GM23338 (cell line): ENCODE measurements at regions not wholly inside any gene's neighbourhood (a gene's known extent, or its start where the extent isn't known, plus 50 kb on each side); places are given as distances from the start of the nearest gene placed in this dataset.

Experiments used
- ATAC-seq: fragments of 200-7000 bp; cut with Tn5 transposase; 3 replicates; pipeline ENCODE4 v1.9.1; 2020
- DNase-seq: peaks from one replicate; pipeline ENCODE4 v3.0.0-alpha.2; 2015; ENCODE audit warnings: low spot score
- H2AFZ ChIP-seq: fragments of 200-600 bp; sonication (generic); 2 replicates; pipeline ENCODE4 v1.8.0; 2016; ENCODE audit warnings: antibody characterized with exemption, mild to moderate bottlenecking, moderate library complexity
- H3F3A ChIP-seq: fragments of 200-600 bp; sonication (generic); replicated peaks from 2 replicates; pipeline ENCODE4 v1.8.0; 2017; ENCODE audit warnings: antibody characterized with exemption, mixed run types, low read depth
- H3K27ac ChIP-seq: fragments of 200-600 bp; sonication (generic); 2 replicates; pipeline ENCODE4 v1.6.1; 2016; ENCODE audit warnings: low read depth
- H3K27me3 ChIP-seq: fragments of 200-600 bp; sonication (generic); 2 replicates; pipeline ENCODE4 v1.8.0; 2016; ENCODE audit warnings: mild to moderate bottlenecking, mixed run types, moderate library complexity; ENCODE audit not compliant: insufficient read depth
- H3K36me3 ChIP-seq: fragments of 200-600 bp; sonication (generic); 2 replicates; pipeline ENCODE4 v1.8.0; 2016; ENCODE audit warnings: mild to moderate bottlenecking; ENCODE audit not compliant: insufficient read depth
- H3K4me1 ChIP-seq: fragments of 200-600 bp; sonication (generic); 2 replicates; pipeline ENCODE4 v1.8.0; 2016; ENCODE audit warnings: mild to moderate bottlenecking, moderate library complexity; ENCODE audit not compliant: insufficient read depth
- H3K4me2 ChIP-seq: fragments of 200-600 bp; sonication (generic); 2 replicates; pipeline ENCODE4 v1.7.1; 2017; ENCODE audit warnings: mixed run types
- H3K4me3 ChIP-seq: fragments of 200-600 bp; sonication (generic); 2 replicates; pipeline ENCODE4 v1.6.1; 2016; ENCODE audit warnings: mixed run types
- H3K79me2 ChIP-seq: fragments of 200-600 bp; sonication (generic); replicated peaks from 2 replicates; pipeline ENCODE4 v1.8.0; 2017; ENCODE audit warnings: mild to moderate bottlenecking; ENCODE audit not compliant: insufficient read depth
- H3K9me2 ChIP-seq: fragments of 200-600 bp; sonication (generic); 2 replicates; pipeline ENCODE4 v1.8.0; 2017; ENCODE audit not compliant: insufficient read depth
- H4K20me1 ChIP-seq: fragments of 200-600 bp; sonication (generic); replicated peaks from 2 replicates; pipeline ENCODE4 v1.8.0; 2017; ENCODE audit warnings: mild to moderate bottlenecking; ENCODE audit not compliant: insufficient read depth
- H3K27ac Mint-ChIP-seq: 2 replicates; pipeline ENCODE4 v1.8.0; 2020; ENCODE audit warnings: inconsistent platforms, mild to moderate bottlenecking, moderate library complexity, mixed read lengths
- H3K27me3 Mint-ChIP-seq: 3 replicates; pipeline ENCODE4 v1.8.0; 2022; ENCODE audit warnings: low read depth, mild to moderate bottlenecking, moderate library complexity, mixed read lengths, inconsistent platforms; ENCODE audit not compliant: insufficient read depth, poor library complexity
- H3K36me3 Mint-ChIP-seq: 3 replicates; pipeline ENCODE4 v1.8.0; 2021; ENCODE audit warnings: low read depth, mild to moderate bottlenecking, inconsistent platforms, moderate library complexity, mixed read lengths
- H3K4me1 Mint-ChIP-seq: 3 replicates; pipeline ENCODE4 v1.8.0; 2020; ENCODE audit warnings: mild to moderate bottlenecking, inconsistent platforms, mixed read lengths
- H3K4me3 Mint-ChIP-seq: 3 replicates; pipeline ENCODE4 v1.8.0; 2021; ENCODE audit warnings: moderate library complexity, mild to moderate bottlenecking, inconsistent platforms, mixed read lengths
- H3K9me3 Mint-ChIP-seq: 3 replicates; pipeline ENCODE4 v1.8.0; 2020; ENCODE audit warnings: moderate library complexity, mild to moderate bottlenecking, inconsistent platforms, mixed read lengths
- CTCF ChIP-seq, 2 experiments: fragments of 200-600 bp in 1 of 2; sonication (generic) in 1 of 2; conservative IDR thresholded peaks; 2 replicates each; pipeline versions ENCODE4 v1.5.1 to v1.6.1; 2016 to 2017; ENCODE audit warnings: antibody characterized with exemption in 2 of 2, low read depth in 2 of 2, mild to moderate bottlenecking in 2 of 2, moderate library complexity in 1 of 2
- EZH2phosphoT487 ChIP-seq: fragments of 200-600 bp; sonication (generic); IDR thresholded peaks from one replicate; pipeline ENCODE4 v1.8.1; 2018; ENCODE audit warnings: antibody characterized with exemption; ENCODE audit not compliant: unreplicated experiment
- REST ChIP-seq: IDR thresholded peaks from one replicate; pipeline ENCODE4 v1.6.1; 2018; ENCODE audit warnings: antibody characterized with exemption; ENCODE audit not compliant: unreplicated experiment
- STAT1 ChIP-seq: IDR thresholded peaks from one replicate; pipeline ENCODE4 v1.6.1; 2016; ENCODE audit warnings: antibody characterized with exemption; ENCODE audit not compliant: unreplicated experiment
- ZNF114 ChIP-seq: fragments of 250-450 bp; sonication (Bioruptor Pico); IDR thresholded peaks from 2 replicates; pipeline ENCODE4 v1.5.0; 2020; ENCODE audit warnings: mild to moderate bottlenecking, moderate library complexity
- ZNF331 ChIP-seq: fragments of 250-450 bp; sonication (Bioruptor Pico); IDR thresholded peaks from 2 replicates; pipeline ENCODE4 v1.5.0; 2020; ENCODE audit warnings: low read depth, mild to moderate bottlenecking, moderate library complexity

GRCh38 chr1:234728740-234729139, 118.8 kb upstream of the IRF2BP2 start (continued):
- TF ChIP-seq REST (no peak), EZH2phosphoT487 (no peak), ZNF114 (CRISPR knock-in tag) (no peak)

- peak in 1 of 2 experiments; percentile 13; a peak in 1 of 4 replicates for TF ChIP-seq CTCF (conservative IDR thresholded peaks at IDR 0.05; ENCODE audit: low read depth in 2 of 2)
- TF ChIP-seq STAT1, result no peak
- no peak for TF ChIP-seq ZNF114 (CRISPR knock-in tag)
- no peak for TF ChIP-seq ZNF331 (CRISPR knock-in tag)
- no peaks in the 10 kb centered on the region for H4K20me1 ChIP-seq
- Mint-ChIP-seq H3K27ac (no peak overlapping the region; the same call in 1 of the 2 replicates), H3K27me3 (peaks cover 15% of the 10 kb centered on the region), H3K36me3 (no peaks in the 10 kb centered on the region), H3K9me3 (no peaks in the 10 kb centered on the region; the same call in 2 of the 3 replicates), H3K4me3 (no peak overlapping the region; the same call in 2 of the 3 replicates), H3K4me1 (peaks cover 49% of the 10 kb centered on the region)
- peaks cover 36% of the 10 kb centered on the region for H3K4me1 ChIP-seq
- no peak overlapping the region for H3K4me3 ChIP-seq
- 0 out of 2 replicates have a peak, but pooled peaks cover 4% of the 10 kb centered on the region for H3F3A ChIP-seq
- H3K27ac ChIP-seq, result no peak overlapping the region
- H3K4me2 ChIP-seq, result 0 out of 2 replicates have a peak overlapping the region, but pooled peaks have one; percentile 59
- ATAC-seq (no peak), DNase-seq (peak; percentile 26)
- H3K79me2 ChIP-seq, result no peaks in the 10 kb centered on the region
- no peaks in the 10 kb centered on the region; the same call in 1 of the 2 replicates for H3K9me2 ChIP-seq
- H2AFZ ChIP-seq, result no peak overlapping the region; the same call in 1 of the 2 replicates
- no peaks in the 10 kb centered on the region for H3K36me3 ChIP-seq
- H3K27me3 ChIP-seq, result no peaks in the 10 kb centered on the region
Measured at GRCh38 chr1:234727018-234727940, 117.3 kb upstream of the IRF2BP2 start.
